D341Med (cell line): ENCODE measurements at regions not wholly inside any gene's neighbourhood (a gene's known extent, or its start where the extent isn't known, plus 50 kb on each side); places are given as distances from the start of the nearest gene placed in this dataset.

ENCODE experiments used
- DNase-seq: peaks from one replicate; pipeline ENCODE4 v3.0.0; 2012; ENCODE audit warnings: low spot score

GRCh38 chr11:112752563-112752962 lies 208.7 kb upstream of the NCAM1 start:
- no peak for DNase-seq

- no peak for DNase-seq
Observed at GRCh38 chr11:112753706-112754105, 207.5 kb upstream of the NCAM1 start.

DNA sequence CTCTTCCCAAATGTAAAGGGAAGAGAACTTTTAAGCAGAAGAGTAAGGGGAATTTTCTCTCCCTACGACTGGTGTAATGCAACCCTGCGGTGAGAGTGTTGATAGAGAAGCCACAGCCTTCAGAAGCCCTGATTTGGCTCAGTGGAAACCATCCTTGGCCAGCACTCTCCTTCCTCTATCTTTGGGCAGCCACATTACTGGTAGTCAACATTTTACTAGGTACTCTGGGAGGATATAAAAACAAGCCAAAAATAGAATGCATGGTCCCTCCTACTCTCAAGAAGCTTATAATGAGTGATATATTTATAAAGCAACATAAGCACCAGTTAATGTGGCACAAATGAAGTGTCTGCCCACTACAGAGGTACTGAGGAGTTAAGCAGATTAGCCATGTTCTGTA lies 201.8 kb upstream of the NCAM1 start:
- no peak for DNase-seq

DNA sequence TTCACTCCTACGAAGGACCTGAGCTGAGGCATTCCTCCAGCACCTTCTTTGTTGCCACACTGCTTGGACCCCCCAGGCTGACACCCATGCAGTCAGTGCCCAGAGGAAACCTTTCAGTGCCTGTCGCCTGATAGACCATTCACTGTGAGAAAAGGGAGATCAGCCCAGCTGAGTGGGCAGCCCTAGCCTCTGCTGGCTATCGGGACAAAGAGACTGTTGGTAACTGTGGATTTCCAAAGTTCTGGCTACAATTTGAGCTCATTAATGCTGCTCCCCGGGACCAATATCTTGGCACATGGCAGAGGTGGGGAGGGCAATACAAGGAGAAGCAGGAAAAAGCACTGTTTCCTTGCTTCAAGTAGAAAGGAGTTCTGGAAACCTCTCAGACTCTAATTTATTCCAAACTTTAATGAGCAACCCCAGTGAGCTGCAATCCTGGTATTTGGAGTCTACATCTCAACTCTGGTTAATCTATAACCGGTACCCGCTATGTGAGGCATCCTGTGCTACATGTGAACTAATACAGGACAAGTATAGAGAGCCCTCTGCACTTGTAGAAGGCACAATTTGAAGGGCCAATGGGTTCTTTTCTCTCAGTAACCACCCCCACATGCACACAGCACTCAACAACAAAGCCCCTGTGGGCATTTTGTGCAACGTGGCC lies 200.7 kb upstream of the NCAM1 start:
- no peak for DNase-seq

DNA sequence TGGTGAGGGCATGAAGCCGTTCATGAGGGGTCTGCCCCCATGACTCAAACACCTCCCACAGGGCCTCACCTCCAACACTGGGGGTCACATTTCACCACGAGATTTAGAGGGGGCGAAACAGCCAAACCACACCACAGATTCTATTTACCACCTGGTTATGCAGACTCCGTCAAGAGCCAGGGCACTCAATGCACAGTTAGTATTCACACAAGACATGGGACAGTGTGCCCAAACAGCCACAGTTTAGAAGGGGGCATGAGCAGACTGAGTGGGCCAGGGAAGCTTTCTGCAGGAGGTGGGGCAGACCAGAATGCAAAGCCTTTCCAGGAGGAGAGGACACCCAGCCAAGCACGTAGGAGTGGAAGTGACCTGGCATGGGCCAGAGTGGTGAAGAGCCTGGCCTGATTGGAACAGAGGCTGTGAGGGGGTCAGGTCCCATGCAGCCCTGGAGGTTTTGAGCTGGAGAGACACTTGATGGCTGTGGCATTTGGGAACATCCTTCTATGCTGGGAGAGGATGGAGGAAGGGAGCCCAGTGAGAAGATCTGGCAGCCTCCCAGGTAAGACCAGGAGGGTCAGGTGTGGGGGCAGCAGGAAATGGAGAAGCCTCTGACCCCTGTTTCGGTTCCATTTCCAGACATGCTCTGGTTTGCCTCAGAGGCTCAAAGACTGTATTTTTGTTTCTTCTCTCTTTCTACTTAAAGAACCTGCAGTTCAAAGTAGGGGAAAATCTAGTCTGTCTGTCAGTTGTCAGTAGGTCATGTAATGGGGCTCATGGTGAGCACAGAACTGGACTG lies 199.1 kb upstream of the NCAM1 start:
- no peak for DNase-seq

- DNase-seq, result no peak
Observed at GRCh38 chr11:112762707-112763090, 198.5 kb upstream of the NCAM1 start.

- DNase-seq, result no peak
Observed at GRCh38 chr11:112765337-112765736, 195.9 kb upstream of the NCAM1 start.

GRCh38 chr11:112769170-112769569 lies 192.1 kb upstream of the NCAM1 start:
- DNase-seq, result no peak

GRCh38 chr11:112769584-112769983 lies 191.6 kb upstream of the NCAM1 start:
- no peak for DNase-seq

DNA sequence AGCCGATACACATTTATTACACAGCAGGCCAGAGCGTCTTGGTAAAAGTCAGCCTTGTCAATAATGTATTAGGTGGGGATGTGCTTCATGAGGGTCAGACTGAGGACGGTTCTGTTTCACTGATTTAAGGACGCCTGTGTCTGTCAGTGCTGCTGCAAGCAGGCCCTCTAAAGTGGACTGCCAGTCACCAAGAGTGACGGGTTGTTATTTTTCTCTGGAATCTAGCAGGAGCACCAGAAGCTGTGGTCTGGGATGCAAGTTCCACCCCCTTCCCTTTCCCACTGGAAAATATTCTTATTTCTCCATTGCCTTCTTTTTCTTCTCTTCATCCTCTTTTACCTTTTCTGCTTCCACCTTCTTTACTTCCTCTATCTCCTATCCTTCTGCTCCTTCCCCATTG lies 191.2 kb upstream of the NCAM1 start:
- no peak for DNase-seq

GRCh38 chr11:112770487-112770886 lies 190.7 kb upstream of the NCAM1 start:
- DNase-seq, result no peak

GRCh38 chr11:112771851-112772250 lies 189.4 kb upstream of the NCAM1 start:
- DNase-seq, result no peak

DNA sequence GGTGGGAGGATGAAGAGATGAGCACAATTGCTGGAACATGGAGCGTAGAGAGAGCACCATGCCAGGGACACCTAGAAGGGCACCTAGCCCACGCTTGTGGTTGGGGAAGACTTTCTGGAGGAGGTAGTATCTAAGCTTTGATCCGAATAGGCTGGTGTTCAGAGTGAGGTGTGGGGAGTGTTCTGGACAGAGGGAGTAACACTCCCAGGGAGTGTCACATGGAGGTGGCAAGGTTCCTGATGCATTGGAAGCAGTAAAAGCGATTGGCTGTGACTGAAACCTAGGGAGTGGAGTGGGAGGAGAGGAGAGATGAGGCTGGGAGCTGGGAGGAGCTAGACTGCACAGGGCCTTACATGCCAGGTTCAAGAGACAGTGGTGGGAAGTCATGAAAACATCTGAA lies 188.0 kb upstream of the NCAM1 start:
- DNase-seq, result no peak

GRCh38 chr11:112776834-112777233 lies 184.4 kb upstream of the NCAM1 start:
- no peak for DNase-seq

- DNase-seq, result no peak
Observed at GRCh38 chr11:112777283-112777751, 183.9 kb upstream of the NCAM1 start.

GRCh38 chr11:112778091-112778876 lies 182.9 kb upstream of the NCAM1 start:
- no peak for DNase-seq

DNA sequence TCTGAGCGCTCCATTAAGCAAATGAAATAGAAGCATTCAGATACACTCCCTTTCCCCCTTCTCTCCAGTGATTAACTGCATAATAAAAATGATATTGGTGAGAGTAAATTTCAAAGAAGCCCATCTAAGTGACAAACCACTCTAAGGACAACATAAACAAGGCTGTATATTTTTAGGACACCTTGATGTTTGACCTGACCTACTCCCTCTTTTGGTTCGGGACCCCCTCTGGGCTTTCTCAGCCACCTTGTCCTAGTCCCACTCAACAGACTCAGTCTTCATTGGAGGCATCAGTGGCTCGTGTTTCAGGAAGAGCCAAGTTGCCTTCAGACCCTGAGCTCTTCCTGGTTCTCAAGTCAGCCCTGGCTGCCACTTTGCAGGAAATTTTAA lies 182.3 kb upstream of the NCAM1 start:
- no peak for DNase-seq

DNA sequence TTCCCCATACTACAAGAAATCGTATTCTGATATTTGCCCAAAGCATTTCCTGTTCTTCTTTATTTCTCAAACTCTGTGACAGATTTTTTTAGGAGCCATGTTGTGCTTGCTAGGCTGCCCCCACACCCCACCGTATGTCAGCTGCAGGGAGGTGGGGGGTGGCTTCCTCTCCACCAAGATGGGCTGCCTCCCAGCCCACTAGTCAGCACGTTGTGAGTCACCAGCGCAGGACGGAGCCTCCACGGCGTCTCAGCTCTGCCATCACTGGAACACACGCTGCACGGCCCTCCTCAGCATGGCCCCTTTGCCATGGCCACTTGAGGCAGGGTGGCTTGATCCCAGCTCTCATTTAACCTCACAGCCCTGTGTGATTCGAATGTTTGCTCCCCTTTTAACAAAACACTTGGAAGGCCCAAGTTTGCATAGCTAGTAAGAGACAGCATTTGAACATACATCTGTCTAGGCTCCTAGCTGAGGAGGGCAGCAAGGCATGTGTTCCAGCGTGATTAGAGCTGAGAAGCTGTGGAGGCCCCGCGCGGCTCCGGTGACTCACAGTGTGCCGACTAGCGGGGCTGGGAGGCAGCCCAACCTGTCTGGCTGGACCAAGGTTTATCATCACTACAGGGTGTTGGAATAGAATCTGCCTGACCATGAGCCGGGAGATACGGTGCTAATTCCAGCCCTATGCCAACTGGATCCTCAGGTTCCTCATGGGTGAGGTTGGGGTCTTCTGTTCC lies 180.7 kb upstream of the NCAM1 start:
- no peak for DNase-seq

GRCh38 chr11:112783945-112784322 lies 177.3 kb upstream of the NCAM1 start:
- DNase-seq, result no peak

DNA sequence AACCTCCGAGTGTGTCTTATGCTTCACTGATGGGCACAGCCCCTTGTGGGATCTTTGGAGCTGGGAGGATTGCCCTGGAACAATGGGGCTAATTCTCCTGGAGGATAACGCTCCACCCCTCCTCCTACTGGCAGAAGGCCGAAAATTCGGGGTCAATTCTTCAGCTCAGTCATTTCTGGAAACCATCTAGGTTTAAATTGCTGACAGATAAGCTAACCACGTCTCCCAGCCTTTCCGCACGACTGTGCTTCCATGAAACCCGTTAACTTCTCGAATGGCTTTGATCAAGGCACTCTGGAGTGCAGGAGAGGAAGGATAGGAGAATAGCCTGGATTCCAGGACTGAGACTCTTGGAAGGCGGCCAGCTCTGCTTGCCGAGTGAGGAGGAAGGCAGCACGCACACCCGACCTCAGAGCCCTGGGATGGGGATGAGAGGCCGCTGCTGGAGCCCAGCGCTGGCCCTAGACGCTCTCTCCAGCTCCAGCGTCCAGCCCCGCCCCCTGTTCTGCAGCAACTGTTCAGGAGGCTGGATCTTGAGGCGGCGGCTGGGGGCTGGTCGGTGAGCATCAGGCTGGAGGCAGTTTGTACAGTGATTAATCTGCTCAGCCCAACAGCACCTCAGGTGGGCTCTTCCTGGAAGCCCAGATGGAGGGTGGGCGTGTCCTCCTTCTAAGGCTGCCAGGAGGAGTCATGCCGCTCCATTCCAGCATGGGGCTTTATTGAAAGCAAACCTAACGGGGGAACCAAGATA lies 176.7 kb upstream of the NCAM1 start:
- no peak for DNase-seq

- DNase-seq, result no peak
Observed at GRCh38 chr11:112785149-112785548, 176.1 kb upstream of the NCAM1 start.

- DNase-seq, result no peak
Observed at GRCh38 chr11:112785719-112786118, 175.5 kb upstream of the NCAM1 start.
